Activated naive CD4-positive, alpha-beta T cell treated with anti-CD3 and anti-CD28 coated beads, Interleukin-2, amount 50 U/mL, for 24 hours (primary cell): ENCODE measurements at regions not wholly inside any gene's neighbourhood (a gene's known extent, or its start where the extent isn't known, plus 50 kb on each side); places are given as distances from the start of the nearest gene placed in this dataset.
A peak's percentile ranks its signal among the peaks of the same experiment; 100 is the strongest.
"Not testable (repeated sequence)": the region's sequence is repeated elsewhere in the genome, so short reads cannot be mapped to it uniquely, and the experiment has no call there.

Experiments
- H3K27ac Mint-ChIP-seq: one replicate; pipeline ENCODE4 v1.8.0; 2021; ENCODE audit warnings: mild to moderate bottlenecking, mixed read lengths
- H3K27me3 Mint-ChIP-seq: one replicate; pipeline ENCODE4 v1.8.0; 2021; ENCODE audit warnings: mixed read lengths
- H3K36me3 Mint-ChIP-seq: one replicate; pipeline ENCODE4 v1.8.0; 2021; ENCODE audit warnings: mixed read lengths
- H3K4me1 Mint-ChIP-seq: one replicate; pipeline ENCODE4 v1.8.0; 2021; ENCODE audit warnings: mixed read lengths
- H3K4me3 Mint-ChIP-seq: one replicate; pipeline ENCODE4 v1.8.0; 2021; ENCODE audit warnings: mild to moderate bottlenecking, mixed read lengths
- H3K9me3 Mint-ChIP-seq: one replicate; pipeline ENCODE4 v1.8.0; 2021; ENCODE audit warnings: mixed read lengths

DNA sequence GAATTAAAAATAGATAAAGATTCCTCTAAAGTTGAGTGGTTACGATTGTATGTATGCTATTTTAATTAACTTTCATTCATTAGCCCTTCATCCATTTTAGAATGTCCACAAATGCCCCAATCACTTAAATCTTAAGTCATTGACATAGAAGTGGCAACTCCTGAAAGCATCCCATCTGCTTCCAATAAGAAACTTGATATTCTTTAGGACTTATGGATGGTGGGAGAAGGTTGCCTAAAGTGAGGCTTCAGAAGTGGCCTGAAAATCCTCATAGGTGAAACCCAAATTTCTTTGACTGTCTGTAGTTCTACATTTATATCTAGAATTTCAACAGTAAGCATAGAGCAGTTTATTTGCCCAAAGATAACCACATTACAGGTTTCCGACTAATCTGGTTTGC is 161.7 kb upstream of the HMGA2 start:
- H3K4me1 Mint-ChIP-seq, result peaks cover 5% of the 10 kb centered on the region
- no peak overlapping the region for H3K4me3 Mint-ChIP-seq
- peaks cover 2% of the 10 kb centered on the region for H3K27me3 Mint-ChIP-seq
- no peak overlapping the region for H3K27ac Mint-ChIP-seq
- H3K9me3 Mint-ChIP-seq, result no peaks in the 10 kb centered on the region
- H3K36me3 Mint-ChIP-seq, result no peaks in the 10 kb centered on the region

DNA sequence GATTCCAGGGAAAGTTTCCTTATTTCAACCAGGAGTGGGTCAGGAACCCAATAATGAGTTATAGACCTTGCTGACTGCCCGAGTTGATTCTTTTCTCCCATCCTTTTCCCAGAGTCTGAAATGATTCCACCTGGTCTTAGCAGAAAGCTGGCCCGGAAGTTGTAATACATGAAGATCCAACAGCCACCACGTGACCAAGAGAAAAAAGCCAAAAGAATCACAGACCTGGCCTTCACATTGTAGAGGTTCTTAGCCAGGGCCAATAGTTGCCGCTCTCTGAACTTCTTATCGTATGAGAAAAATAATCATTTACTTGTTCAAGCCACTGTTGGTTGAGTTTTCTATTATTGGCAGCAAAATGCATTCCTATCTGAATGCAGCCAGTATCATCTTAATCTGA is 161.2 kb upstream of the HMGA2 start:
- H3K27ac Mint-ChIP-seq, result no peak overlapping the region
- peaks cover 2% of the 10 kb centered on the region for H3K27me3 Mint-ChIP-seq
- H3K4me1 Mint-ChIP-seq, result peaks cover 5% of the 10 kb centered on the region
- no peak overlapping the region for H3K4me3 Mint-ChIP-seq
- no peaks in the 10 kb centered on the region for H3K9me3 Mint-ChIP-seq
- no peaks in the 10 kb centered on the region for H3K36me3 Mint-ChIP-seq

DNA sequence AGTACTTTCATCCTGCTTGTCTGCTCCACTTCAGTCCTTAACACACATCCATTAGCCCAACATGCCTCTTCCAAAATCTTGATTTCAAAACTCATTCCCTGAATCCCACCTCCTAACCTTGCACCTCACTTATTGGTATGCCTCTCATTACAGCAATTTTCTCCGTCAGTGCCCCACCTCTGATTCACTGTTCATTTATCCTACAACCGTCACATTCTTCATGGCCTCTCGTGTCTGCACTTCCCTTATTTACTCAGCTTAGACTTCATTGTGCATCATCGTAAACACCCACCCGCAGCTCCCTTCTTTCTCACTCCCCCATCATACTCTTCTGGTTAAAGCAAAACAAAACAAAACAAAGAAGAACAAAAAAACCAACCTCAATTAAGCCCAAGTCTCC is 160.6 kb upstream of the HMGA2 start:
- H3K36me3 Mint-ChIP-seq, result no peaks in the 10 kb centered on the region
- no peaks in the 10 kb centered on the region for H3K9me3 Mint-ChIP-seq
- H3K27ac Mint-ChIP-seq, result no peak overlapping the region
- peaks cover 2% of the 10 kb centered on the region for H3K27me3 Mint-ChIP-seq
- H3K4me3 Mint-ChIP-seq, result no peak overlapping the region
- H3K4me1 Mint-ChIP-seq, result peaks cover 5% of the 10 kb centered on the region

DNA sequence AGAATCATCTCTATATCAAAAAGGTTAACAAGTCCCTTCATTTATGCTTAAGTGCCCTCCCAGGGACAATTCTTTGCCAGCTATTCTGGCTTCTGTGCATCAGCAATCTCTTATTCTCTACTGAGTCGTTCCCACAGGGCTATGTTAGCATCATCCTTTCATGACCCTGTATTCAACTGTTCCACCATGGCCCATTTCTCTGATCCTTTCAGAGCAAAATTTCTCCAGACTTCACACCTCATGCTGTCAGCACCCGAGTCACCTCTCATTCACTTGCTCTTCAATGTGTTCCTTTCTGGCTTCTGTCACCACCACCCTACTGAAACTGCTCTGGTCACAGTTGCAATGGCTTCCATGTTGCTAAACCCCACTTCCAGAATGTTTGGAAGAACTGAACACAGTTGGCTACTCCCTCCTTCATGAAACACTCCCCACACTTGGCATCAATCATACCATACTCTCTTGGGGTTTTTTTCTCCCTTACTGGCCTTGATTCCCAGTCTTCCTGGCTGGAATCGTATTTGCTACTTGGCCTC is 159.5 kb upstream of the HMGA2 start:
- H3K9me3 Mint-ChIP-seq, result no peaks in the 10 kb centered on the region
- peaks cover 3% of the 10 kb centered on the region for H3K27me3 Mint-ChIP-seq
- peaks cover 5% of the 10 kb centered on the region for H3K4me1 Mint-ChIP-seq
- no peak overlapping the region for H3K4me3 Mint-ChIP-seq
- no peaks in the 10 kb centered on the region for H3K36me3 Mint-ChIP-seq
- H3K27ac Mint-ChIP-seq, result no peak overlapping the region

DNA sequence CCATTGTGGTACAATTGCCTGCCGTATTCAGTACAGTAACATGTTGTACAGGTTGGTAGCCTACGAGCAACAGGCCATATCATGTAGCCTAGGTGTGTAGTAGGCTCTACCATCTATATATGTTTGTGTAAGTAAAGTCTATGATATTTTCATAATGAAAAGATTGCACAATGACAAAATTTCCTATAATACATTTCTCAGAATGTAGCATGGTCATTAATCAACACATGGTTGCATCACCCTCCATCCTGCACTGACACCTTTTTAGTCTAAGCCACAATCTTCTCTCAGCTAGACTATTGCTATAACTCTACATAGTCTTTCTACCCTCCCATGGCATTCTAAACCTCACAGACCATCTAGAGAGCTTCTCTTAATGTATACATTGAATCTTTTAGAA is 158.5 kb upstream of the HMGA2 start:
- H3K9me3 Mint-ChIP-seq, result no peaks in the 10 kb centered on the region

DNA sequence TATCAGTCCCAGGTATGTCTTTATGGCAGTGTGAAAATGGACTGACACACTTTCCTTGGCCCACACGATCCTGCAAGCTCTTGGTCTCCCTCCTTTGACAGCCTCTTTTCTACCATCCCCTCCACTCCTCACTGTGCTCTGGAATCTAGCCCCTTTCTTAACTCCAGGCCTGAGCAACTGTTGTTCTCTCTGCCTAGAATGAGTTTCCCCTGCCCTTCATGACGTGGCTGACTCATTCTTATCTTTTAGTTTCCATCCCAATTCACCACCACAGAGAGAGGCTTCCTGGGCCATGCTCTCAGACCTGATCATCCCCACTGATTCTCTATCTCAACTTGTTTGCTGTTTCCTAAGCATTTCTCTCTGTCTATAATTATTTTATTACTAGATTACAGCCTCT is 157.4 kb upstream of the HMGA2 start:
- no peak overlapping the region for H3K27ac Mint-ChIP-seq
- peaks cover 5% of the 10 kb centered on the region for H3K4me1 Mint-ChIP-seq
- peak overlapping the region; percentile 23 for H3K4me3 Mint-ChIP-seq
- H3K27me3 Mint-ChIP-seq, result peaks cover 3% of the 10 kb centered on the region
- no peaks in the 10 kb centered on the region for H3K9me3 Mint-ChIP-seq
- no peaks in the 10 kb centered on the region for H3K36me3 Mint-ChIP-seq

More for the DNA sequence above, 158.5 kb upstream of the HMGA2 start:
- no peak overlapping the region for H3K27ac Mint-ChIP-seq
- H3K4me1 Mint-ChIP-seq, result peaks cover 5% of the 10 kb centered on the region
- no peak overlapping the region for H3K4me3 Mint-ChIP-seq
- no peaks in the 10 kb centered on the region for H3K36me3 Mint-ChIP-seq
- peaks cover 3% of the 10 kb centered on the region for H3K27me3 Mint-ChIP-seq

DNA sequence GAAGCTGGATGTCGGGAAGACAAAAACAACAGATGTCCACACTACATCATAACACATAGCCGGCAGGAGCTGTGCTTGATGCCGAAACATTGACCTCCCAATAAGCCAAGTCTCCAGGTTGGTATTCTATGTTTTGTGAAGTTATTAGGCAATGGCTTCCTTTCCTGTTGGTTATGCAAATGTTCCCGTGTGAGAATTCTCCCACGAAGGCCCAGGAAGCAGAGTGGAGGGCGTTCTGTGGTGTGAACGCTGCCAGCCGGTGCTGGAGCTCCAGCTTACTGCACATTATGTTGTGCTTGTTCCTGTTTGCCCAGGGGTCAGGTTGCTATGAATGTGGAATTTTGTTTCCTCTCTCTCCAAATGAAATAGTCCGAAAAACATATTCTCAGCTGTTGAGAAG is 156.4 kb upstream of the HMGA2 start:
- Mint-ChIP-seq H3K27me3 (peaks cover 3% of the 10 kb centered on the region), H3K4me3 (no peak overlapping the region), H3K36me3 (no peaks in the 10 kb centered on the region), H3K4me1 (peaks cover 5% of the 10 kb centered on the region), H3K27ac (no peak overlapping the region), H3K9me3 (no peaks in the 10 kb centered on the region)

DNA sequence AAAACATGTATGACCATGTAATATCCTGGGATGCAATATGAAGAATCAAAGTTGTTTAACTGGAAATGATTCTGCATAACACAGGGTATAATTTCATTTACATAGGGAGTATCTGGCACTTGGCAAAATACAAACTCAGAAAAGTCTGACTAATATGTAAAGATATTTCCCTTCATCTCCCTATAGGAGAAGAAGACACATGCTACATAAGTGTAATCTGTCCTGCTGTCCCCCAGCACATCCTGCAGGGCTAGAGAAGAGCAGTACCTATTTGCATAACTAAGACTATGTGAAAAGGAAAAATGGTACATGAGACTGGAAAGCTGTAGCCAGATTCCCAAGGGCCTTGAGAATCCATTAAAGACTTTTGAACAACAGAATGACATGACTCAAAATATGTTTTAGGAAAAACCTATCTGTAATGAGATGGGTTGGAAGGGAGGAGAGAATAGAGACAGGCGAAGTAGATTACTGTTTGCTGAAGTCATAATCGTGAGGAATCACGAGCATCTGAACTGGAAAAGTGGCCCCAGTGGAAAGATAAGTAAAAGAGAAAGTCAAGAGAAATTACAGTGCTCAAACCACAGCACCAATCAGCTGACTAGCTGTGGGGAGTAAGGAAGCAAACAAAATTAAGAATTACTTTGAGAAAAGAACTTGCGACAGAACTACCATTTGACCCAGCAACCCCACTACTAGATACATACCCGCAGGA is 155.1 kb upstream of the HMGA2 start:
- H3K4me3 Mint-ChIP-seq, result no peak overlapping the region
- no peaks in the 10 kb centered on the region for H3K9me3 Mint-ChIP-seq
- peaks cover 5% of the 10 kb centered on the region for H3K4me1 Mint-ChIP-seq
- peaks cover 3% of the 10 kb centered on the region for H3K27me3 Mint-ChIP-seq
- no peak overlapping the region for H3K27ac Mint-ChIP-seq
- no peaks in the 10 kb centered on the region for H3K36me3 Mint-ChIP-seq

DNA sequence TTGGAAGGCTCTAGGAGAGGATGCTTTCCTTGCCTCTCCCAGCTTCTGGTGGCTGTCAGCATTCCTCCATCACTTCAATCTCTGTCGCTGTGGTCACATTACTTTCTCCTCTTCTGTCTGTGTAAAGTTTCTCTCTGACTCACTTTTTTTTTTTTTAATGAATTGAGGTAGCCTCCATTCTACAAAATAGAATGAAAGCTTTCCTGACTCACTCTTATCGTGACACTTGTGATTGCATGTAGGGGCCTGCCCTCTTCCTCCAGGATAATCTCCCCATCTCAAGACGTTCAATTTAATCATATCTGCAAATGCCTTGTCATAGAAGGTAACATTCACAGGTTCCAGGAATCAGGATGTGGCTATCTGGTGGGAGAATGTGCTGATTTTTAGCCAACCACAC is 153.5 kb upstream of the HMGA2 start:
- Mint-ChIP-seq H3K27me3 (peaks cover 3% of the 10 kb centered on the region), H3K9me3 (no peaks in the 10 kb centered on the region), H3K36me3 (no peaks in the 10 kb centered on the region), H3K27ac (no peak overlapping the region), H3K4me1 (peaks cover 5% of the 10 kb centered on the region), H3K4me3 (no peak overlapping the region)

DNA sequence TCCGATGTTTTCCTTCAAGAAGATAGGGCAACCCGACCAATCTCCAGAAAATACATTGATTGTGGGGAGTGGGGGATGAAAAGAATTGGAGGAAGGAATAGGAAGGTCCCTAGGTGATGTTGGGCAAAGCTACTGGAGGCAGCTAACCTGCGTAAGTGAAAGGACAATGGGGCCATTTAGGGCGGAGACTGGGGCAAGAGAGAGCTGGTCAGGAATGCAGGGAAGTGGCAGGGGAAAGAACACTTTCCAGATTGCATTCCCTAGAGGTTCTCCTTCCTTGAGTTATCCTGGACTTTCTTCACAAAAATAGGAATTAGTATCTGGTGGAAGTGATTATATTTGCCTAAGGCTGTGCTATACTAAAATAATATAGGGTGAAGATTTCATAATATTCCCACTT is 151.8 kb upstream of the HMGA2 start:
- Mint-ChIP-seq H3K36me3 (no peaks in the 10 kb centered on the region), H3K4me3 (no peak overlapping the region), H3K27ac (no peak overlapping the region), H3K9me3 (no peaks in the 10 kb centered on the region), H3K27me3 (peaks cover 3% of the 10 kb centered on the region), H3K4me1 (no peaks in the 10 kb centered on the region)

DNA sequence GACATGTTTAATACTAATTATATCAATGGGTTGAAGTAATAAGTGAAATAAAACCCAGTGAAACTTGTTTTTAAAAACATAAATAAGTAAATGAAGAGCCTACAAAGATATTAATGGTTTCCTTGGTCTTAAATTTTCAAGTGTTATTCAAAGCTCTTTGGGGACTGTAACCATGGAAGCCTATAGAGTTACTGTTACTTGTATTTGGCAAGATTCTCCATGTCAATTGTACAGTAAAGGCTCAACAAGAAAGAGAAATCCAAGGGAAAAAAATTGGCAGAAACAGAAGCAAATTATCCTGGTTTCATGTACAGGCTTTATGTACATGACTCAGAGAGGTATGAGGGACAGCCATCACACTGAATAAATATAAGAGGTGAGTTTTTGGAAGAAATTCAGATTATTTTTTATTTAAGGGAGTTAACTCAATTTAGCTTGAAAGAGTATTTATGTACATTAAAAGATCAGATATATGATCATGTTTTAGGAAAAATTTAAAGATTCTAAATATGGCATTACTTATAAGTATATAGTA is 151.1 kb upstream of the HMGA2 start:
- H3K4me3 Mint-ChIP-seq, result no peak overlapping the region
- peaks cover 2% of the 10 kb centered on the region for H3K9me3 Mint-ChIP-seq
- peaks cover 1% of the 10 kb centered on the region for H3K36me3 Mint-ChIP-seq
- peaks cover 4% of the 10 kb centered on the region for H3K27me3 Mint-ChIP-seq
- no peaks in the 10 kb centered on the region for H3K4me1 Mint-ChIP-seq
- H3K27ac Mint-ChIP-seq, result no peak overlapping the region

DNA sequence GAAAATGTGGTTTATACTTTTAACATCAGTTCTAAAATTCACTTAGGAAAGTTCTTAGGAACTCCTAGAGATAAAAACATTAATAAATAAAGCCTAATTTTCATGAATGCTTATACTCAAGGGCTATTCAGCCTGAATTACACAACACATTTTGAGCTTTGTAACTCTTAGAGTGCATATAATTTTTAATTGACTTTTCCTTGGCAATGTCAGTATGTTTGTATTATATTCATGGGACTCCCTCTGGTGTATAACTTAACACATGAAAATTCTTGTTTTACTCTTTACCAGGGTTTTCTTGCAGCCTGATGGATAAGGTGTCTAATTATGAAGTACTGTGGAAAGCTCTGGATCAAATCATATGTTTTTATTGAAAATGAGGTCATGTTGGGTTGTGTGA is 150.6 kb upstream of the HMGA2 start:
- H3K9me3 Mint-ChIP-seq, result peaks cover 4% of the 10 kb centered on the region
- H3K27ac Mint-ChIP-seq, result no peak overlapping the region
- H3K4me3 Mint-ChIP-seq, result no peak overlapping the region
- peaks cover 2% of the 10 kb centered on the region for H3K36me3 Mint-ChIP-seq
- H3K4me1 Mint-ChIP-seq, result no peaks in the 10 kb centered on the region
- peaks cover 5% of the 10 kb centered on the region for H3K27me3 Mint-ChIP-seq

DNA sequence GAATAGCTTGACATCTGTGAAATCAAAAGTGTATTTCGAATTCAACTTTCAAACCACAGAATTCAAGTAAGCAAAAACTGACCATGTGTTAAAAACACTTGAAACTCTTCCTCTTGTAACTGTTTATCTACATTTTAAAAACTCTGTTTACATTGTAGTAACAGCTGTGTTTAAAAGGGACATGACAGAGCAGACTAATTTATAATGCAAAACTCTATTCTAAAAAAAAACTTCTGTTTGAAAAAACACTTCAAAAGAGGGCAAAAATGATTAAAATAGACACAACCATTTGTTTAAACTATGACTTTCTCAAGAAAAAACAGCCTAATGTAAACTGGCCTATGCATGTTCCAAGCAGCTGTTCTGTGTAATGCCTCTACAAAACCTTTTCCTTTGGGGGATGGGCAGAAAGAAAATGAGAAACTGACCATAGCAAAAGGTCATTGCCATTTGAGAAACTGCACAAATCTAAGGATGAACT is 149.1 kb upstream of the HMGA2 start:
- Mint-ChIP-seq H3K27ac (no peak overlapping the region), H3K9me3 (peaks cover 4% of the 10 kb centered on the region), H3K4me3 (no peak overlapping the region), H3K4me1 (no peaks in the 10 kb centered on the region), H3K36me3 (peaks cover 2% of the 10 kb centered on the region), H3K27me3 (peaks cover 2% of the 10 kb centered on the region)

DNA sequence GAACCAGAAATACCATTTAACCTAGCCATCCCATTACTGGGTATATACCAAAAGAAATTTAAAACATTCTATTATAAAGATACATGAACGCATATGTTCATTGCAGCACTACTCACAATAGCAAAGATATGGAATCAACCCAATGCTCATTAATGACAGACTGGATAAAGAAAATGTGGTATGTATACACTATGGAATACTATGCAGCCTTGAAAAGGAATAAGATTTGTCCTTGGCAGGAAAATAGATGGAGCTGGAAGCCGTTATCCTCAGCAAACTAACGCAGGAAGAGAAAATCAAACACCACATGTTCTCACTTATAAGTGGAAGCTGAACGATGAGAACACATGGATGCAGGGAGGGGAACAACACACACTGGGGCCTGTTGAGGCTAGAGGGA is 146.1 kb upstream of the HMGA2 start:
- H3K36me3 Mint-ChIP-seq, H3K4me1 Mint-ChIP-seq, H3K27ac Mint-ChIP-seq, H3K27me3 Mint-ChIP-seq, H3K9me3 Mint-ChIP-seq, H3K4me3 Mint-ChIP-seq: not testable (repeated sequence)

DNA sequence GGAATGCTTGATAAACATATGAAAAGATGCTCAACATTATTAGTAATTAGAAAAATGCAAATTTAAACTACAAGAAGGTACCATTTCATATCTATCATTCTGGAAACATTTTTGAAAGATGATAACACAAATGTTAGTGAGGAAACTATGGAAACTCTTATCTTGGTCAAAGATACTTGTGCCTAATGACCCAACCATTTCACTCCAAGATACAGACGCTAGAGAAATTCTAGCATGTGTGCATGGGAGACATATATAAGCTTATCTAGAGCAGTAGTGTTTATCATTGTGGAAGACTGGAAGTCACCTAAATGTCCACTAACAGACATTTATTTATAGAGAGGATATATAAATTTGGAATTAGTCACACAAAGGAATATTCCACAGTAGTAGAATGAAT is 143.1 kb upstream of the HMGA2 start:
- Mint-ChIP-seq H3K27ac (no peak overlapping the region), H3K9me3 (peaks cover 4% of the 10 kb centered on the region), H3K27me3 (peaks cover 8% of the 10 kb centered on the region), H3K36me3 (peaks cover 2% of the 10 kb centered on the region), H3K4me1 (no peaks in the 10 kb centered on the region), H3K4me3 (no peak overlapping the region)

DNA sequence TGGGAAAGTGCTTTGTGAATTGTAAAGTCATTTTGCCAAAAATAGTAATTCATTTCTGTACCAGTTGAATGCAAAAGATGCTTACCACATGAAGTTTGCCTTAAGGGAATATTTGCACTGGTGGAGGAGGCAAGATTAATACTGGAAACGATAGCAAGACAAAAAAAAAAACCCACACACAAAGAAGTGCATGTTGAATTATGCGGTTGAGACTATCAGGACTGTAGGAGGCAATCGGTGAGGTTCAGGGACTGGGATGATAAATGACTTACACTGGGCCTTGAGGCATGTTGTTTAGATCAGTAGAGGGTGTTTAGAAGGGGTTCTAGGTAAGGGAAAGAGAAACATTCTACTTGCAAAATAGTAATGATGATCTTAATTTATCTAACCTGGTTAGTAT is 142.2 kb upstream of the HMGA2 start:
- Mint-ChIP-seq H3K4me1 (no peaks in the 10 kb centered on the region), H3K9me3 (peaks cover 4% of the 10 kb centered on the region), H3K27ac (no peak overlapping the region), H3K27me3 (peaks cover 9% of the 10 kb centered on the region), H3K4me3 (no peak overlapping the region), H3K36me3 (peaks cover 2% of the 10 kb centered on the region)

DNA sequence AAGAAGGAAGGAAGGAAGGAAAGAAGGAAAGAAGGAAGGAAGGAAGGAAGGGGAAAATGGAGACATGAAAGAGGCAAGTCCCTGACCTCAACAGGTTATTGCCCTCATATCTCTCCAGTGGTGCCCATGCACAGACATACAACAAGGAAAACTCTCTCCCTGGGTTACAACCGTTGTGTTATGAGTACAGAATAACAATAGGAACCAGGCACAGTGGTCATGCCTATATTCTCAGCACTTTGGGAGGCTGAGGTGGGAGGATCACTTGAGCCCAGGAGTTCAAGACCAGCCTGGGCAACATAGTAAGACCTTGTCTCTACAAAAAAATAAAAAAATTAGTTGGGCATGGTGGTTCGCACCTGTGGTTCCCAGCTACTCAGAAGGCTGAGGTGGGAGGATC is 139.4 kb upstream of the HMGA2 start:
- Mint-ChIP-seq H3K27me3 (peaks cover 9% of the 10 kb centered on the region), H3K27ac (no peak overlapping the region), H3K9me3 (no peaks in the 10 kb centered on the region), H3K4me3 (no peak overlapping the region), H3K4me1 (no peaks in the 10 kb centered on the region), H3K36me3 (no peaks in the 10 kb centered on the region)
